ENCODE measurements at regions not wholly inside any gene's neighbourhood (a gene's known extent, or its start where the extent isn't known, plus 50 kb on each side); places are given as distances from the start of the nearest gene placed in this dataset.

DNA sequence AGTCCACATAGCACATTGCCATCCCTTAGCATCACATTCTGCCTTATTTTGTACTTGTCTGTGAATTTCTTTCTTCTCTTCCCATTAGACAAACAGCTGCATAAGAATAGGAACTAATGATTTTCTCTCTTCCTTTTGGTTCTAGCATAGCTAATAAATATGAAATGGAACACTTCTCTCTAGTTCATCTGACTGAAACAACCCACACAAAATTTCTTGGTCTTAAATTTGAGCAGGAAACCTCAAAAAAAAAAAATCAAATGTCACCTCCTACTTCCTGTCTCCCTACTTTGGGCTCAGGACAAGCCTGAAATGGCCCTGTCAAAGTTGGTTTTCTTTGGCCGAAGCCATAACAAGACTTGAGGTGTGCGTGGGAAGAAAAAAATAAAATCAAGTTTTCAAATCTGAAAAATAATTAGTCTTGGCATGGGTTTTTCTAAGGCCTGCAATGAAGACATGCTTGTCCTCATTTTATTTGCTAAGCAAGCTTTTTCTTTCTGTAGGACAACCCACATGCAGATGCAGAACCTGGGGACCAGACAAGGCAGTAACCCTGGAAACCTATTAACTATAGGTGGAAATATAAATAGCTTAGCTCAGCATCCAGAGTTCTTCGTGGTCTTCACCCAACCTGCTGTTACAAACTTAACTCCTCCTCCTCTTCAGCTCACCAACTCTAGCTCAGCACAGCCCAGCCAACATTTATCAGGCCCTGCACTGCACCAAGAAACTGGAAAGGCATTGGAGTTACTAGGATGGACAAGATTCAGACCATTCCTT is 523.5 kb upstream of the KLF4 start:
- in situ Hi-C loops (cut with HindIII; ENCODE audit: low sequenced_read_pairs) = no loop called here
- no peak overlapping the region for H3K4me3 ChIP-seq (ENCODE audit: low read depth, low read length)
- TF ChIP-seq, protein P1, sequence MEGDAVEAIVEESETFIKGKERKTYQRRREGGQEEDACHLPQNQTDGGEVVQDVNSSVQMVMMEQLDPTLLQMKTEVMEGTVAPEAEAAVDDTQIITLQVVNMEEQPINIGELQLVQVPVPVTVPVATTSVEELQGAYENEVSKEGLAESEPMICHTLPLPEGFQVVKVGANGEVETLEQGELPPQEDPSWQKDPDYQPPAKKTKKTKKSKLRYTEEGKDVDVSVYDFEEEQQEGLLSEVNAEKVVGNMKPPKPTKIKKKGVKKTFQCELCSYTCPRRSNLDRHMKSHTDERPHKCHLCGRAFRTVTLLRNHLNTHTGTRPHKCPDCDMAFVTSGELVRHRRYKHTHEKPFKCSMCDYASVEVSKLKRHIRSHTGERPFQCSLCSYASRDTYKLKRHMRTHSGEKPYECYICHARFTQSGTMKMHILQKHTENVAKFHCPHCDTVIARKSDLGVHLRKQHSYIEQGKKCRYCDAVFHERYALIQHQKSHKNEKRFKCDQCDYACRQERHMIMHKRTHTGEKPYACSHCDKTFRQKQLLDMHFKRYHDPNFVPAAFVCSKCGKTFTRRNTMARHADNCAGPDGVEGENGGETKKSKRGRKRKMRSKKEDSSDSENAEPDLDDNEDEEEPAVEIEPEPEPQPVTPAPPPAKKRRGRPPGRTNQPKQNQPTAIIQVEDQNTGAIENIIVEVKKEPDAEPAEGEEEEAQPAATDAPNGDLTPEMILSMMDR (IDR thresholded peaks at IDR 0.05; ENCODE audit: low read depth, low read length, missing control alignments) = no peak
- no peak for DNase-seq (ENCODE audit: low read depth)

DNA sequence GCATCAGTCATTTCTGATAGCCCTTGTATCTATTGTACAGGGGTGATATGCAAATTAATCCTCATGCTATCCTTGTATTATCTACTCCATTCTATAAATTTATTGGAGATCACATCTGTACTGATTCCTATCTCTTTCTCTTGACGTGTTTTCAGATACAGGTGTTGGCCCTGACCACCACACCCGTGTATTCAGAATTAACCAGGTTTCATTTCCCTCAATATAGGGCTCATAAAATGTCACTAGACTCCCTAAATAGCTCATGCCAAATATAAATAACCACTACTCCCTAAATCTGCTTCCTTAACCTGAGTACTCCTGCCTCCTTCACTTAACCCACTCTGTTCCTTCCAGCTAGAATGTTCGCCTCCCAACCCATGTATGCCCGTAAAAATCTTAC is 522.8 kb upstream of the KLF4 start:
- TF ChIP-seq, protein P1 (IDR thresholded peaks at IDR 0.05; ENCODE audit: low read depth, low read length, missing control alignments) = no peak
- DNase-seq (ENCODE audit: low read depth) = no peak
- in situ Hi-C loops (cut with HindIII; ENCODE audit: low sequenced_read_pairs) = no loop called here
- no peak overlapping the region for H3K4me3 ChIP-seq (ENCODE audit: low read depth, low read length)

DNA sequence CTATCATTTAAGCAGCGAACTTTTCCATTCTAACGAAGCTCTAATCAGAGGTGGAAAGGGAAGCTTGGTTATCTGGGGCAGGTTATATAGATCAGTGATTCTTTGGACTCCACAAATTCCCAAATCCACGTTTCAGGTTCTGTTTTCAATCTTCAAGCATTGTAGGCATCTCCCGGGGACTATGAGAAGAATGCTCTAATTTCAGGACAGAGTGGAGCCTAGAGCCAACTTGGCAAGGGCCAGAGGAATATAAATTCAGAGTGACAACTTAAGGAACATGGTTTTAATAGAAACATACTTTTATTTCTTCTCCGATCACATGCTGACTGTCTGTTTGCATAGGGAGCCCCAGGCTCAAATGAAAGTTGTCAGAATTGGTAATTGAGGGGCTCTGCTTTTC is 514.0 kb upstream of the KLF4 start:
- in situ Hi-C loops (cut with HindIII; ENCODE audit: low sequenced_read_pairs) = no loop called here
- DNase-seq (ENCODE audit: low read depth) = no peak
- no peak overlapping the region for H3K4me3 ChIP-seq (ENCODE audit: low read depth, low read length)
- TF ChIP-seq, protein P1 (IDR thresholded peaks at IDR 0.05; ENCODE audit: low read depth, low read length, missing control alignments) = no peak

- no peak for DNase-seq (ENCODE audit: low read depth)
- TF ChIP-seq, protein P1 (IDR thresholded peaks at IDR 0.05; ENCODE audit: low read depth, low read length, missing control alignments) = no peak
- in situ Hi-C loops (cut with HindIII; ENCODE audit: low sequenced_read_pairs) = no loop called here
- no peak overlapping the region for H3K4me3 ChIP-seq (ENCODE audit: low read depth, low read length)
Observed at GRCh38 chr9:108002371-108002956, 512.9 kb upstream of the KLF4 start.

DNA sequence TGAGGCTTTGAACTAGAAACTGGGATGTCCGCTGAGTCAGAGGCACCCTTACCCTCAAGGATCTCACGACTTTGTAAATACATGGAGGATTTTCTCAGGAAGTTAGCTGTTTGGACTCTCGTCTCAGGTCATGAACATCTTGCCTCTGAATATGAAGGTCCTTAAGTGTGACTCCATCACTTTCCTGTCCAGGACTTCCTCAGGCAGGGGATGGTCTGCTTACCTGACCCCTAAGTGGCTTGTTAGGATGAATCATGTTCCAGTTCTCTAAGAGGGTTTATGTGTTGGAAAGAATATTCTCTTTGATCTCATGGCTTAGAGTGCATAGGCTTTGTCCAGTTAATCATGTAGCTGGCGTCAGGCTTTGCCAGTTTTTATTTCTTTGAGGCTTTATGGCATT is 511.7 kb upstream of the KLF4 start:
- TF ChIP-seq, protein P1 (IDR thresholded peaks at IDR 0.05; ENCODE audit: low read depth, low read length, missing control alignments) = no peak
- H3K4me3 ChIP-seq (ENCODE audit: low read depth, low read length) = no peak overlapping the region
- no peak for DNase-seq (ENCODE audit: low read depth)
- in situ Hi-C loops (cut with HindIII; ENCODE audit: low sequenced_read_pairs) = no loop called here

- no peak overlapping the region for H3K4me3 ChIP-seq (ENCODE audit: low read depth, low read length)
- no peak for DNase-seq (ENCODE audit: low read depth)
- in situ Hi-C loops (cut with HindIII; ENCODE audit: low sequenced_read_pairs) = no loop called here
- TF ChIP-seq, protein P1 (IDR thresholded peaks at IDR 0.05; ENCODE audit: low read depth, low read length, missing control alignments) = no peak
Observed at GRCh38 chr9:107999890-108000289, 510.3 kb upstream of the KLF4 start.

Data from astrocyte of the cerebellum (primary cell).